ENCODE measurements at regions not wholly inside any gene's neighbourhood (a gene's known extent, or its start where the extent isn't known, plus 50 kb on each side); places are given as distances from the start of the nearest gene placed in this dataset.

DNA sequence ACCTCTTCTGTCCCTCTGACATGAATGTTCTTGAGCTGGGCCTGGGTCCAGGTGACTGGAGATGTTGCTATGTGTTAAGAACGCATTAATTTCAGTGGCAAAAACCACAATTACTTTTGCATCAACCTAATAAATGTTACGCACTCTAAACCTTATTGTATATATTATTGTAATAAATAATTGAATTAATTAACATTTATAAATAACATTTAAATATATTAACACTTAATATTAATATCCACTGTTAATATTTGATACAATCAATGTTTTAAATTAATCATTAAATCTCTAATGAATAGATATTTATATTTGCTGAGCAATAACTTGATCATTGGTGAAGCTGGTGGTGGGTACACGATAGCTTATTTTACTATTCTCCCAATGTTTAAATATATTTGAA is 97.4 kb downstream of the KCNF1 start:
- Histone ChIP-seq H3K27ac (no peak overlapping the region), H3F3A (ENCODE audit: low read depth) (no peaks in the 10 kb centered on the region), H3K79me2 (ENCODE audit: low read depth) (no peaks in the 10 kb centered on the region), H3K4me3 (no peak overlapping the region), H3K4me2 (no peak overlapping the region), H3K36me3 (no peaks in the 10 kb centered on the region), H3K9me3 (ENCODE audit: low read depth) (no peaks in the 10 kb centered on the region), H3K9ac (no peak overlapping the region), H2AFZ (replicated peaks) (no peak overlapping the region), H3K27me3 (no peaks in the 10 kb centered on the region), H4K20me1 (ENCODE audit: low read depth) (no peaks in the 10 kb centered on the region), H3K4me1 (no peaks in the 10 kb centered on the region)
- DNase-seq (ENCODE audit: low spot score): no peak
- H3K4me3 Mint-ChIP-seq: no peak overlapping the region
- H3K36me3 Mint-ChIP-seq: no peaks in the 10 kb centered on the region
- no peak overlapping the region for H3K27ac Mint-ChIP-seq
- H3K9me3 Mint-ChIP-seq: peaks cover 18% of the 10 kb centered on the region
- peaks cover 26% of the 10 kb centered on the region for H3K4me1 Mint-ChIP-seq
- peaks cover 17% of the 10 kb centered on the region for H3K27me3 Mint-ChIP-seq (ENCODE audit: insufficient read depth, low read depth)
- no peak for TF ChIP-seq EZH2phosphoT487 (IDR thresholded peaks at IDR 0.05)
- TF ChIP-seq, protein P1, sequence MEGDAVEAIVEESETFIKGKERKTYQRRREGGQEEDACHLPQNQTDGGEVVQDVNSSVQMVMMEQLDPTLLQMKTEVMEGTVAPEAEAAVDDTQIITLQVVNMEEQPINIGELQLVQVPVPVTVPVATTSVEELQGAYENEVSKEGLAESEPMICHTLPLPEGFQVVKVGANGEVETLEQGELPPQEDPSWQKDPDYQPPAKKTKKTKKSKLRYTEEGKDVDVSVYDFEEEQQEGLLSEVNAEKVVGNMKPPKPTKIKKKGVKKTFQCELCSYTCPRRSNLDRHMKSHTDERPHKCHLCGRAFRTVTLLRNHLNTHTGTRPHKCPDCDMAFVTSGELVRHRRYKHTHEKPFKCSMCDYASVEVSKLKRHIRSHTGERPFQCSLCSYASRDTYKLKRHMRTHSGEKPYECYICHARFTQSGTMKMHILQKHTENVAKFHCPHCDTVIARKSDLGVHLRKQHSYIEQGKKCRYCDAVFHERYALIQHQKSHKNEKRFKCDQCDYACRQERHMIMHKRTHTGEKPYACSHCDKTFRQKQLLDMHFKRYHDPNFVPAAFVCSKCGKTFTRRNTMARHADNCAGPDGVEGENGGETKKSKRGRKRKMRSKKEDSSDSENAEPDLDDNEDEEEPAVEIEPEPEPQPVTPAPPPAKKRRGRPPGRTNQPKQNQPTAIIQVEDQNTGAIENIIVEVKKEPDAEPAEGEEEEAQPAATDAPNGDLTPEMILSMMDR (IDR thresholded peaks at IDR 0.05): no peak
- no peak for TF ChIP-seq EZH2 (IDR thresholded peaks at IDR 0.05)

DNA sequence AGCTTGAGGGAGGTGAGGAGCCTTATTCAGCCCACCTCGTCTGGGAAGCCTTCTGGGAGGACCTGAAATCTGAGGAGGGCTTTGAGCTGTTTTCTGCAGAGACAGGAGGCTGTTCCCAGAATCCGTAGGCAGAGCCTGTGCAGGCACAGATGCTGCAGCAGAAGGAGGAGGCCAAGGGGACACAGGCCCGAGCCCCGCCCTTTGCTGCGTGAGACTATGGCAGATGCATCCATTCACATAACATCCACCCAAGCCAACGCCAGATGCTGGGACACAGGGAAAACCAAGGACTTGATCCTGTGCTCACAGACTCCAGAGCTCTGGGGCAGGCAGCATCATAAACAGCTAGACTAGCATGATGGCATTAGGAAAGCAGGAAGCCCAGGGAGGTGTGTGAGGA is 98.2 kb downstream of the KCNF1 start:
- Mint-ChIP-seq H3K4me1 (peaks cover 19% of the 10 kb centered on the region), H3K27me3 (ENCODE audit: insufficient read depth, low read depth) (peaks cover 14% of the 10 kb centered on the region), H3K36me3 (no peaks in the 10 kb centered on the region), H3K4me3 (no peak overlapping the region), H3K9me3 (peaks cover 18% of the 10 kb centered on the region), H3K27ac (peak overlapping the region; percentile 47)
- H3K27me3 ChIP-seq: no peaks in the 10 kb centered on the region
- no peak overlapping the region for H2AFZ ChIP-seq (replicated peaks)
- H3K4me1 ChIP-seq: no peaks in the 10 kb centered on the region
- H3K4me2 ChIP-seq: no peak overlapping the region
- H3K36me3 ChIP-seq: no peaks in the 10 kb centered on the region
- H3K9me3 ChIP-seq (ENCODE audit: low read depth): no peaks in the 10 kb centered on the region
- no peak overlapping the region for H3K9ac ChIP-seq
- H4K20me1 ChIP-seq (ENCODE audit: low read depth): no peaks in the 10 kb centered on the region
- H3F3A ChIP-seq (ENCODE audit: low read depth): no peaks in the 10 kb centered on the region
- H3K79me2 ChIP-seq (ENCODE audit: low read depth): no peaks in the 10 kb centered on the region
- TF ChIP-seq, protein P1 (IDR thresholded peaks at IDR 0.05): no peak
- TF ChIP-seq EZH2phosphoT487 (IDR thresholded peaks at IDR 0.05) (no peak), EZH2 (IDR thresholded peaks at IDR 0.05) (no peak)
- DNase-seq (ENCODE audit: low spot score): no peak
- no peak overlapping the region for H3K27ac ChIP-seq
- no peak overlapping the region for H3K4me3 ChIP-seq

DNA sequence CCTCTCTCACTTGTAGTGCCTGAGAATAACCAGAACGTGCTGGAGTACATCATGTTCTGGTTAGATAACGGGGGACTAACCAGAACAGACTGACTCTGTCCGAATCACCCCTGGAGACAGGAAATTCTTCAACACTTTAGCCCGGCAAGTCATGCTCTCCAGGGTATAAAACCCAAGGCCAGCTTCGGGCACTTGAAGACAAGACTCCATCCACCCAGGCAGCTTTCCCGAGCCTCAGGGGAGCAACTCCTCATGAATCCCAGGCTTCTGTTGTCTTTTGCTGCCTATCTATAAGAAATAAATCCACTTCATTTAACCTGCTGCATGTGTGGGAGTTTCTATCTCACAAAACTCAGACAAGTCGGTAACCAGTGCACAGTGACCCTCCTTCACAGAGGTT is 99.6 kb downstream of the KCNF1 start:
- no peaks in the 10 kb centered on the region for H3K9me3 ChIP-seq (ENCODE audit: low read depth)
- no peaks in the 10 kb centered on the region for H4K20me1 ChIP-seq (ENCODE audit: low read depth)
- no peak overlapping the region for H2AFZ ChIP-seq (replicated peaks)
- no peaks in the 10 kb centered on the region for H3F3A ChIP-seq (ENCODE audit: low read depth)
- Mint-ChIP-seq H3K4me1 (peaks cover 13% of the 10 kb centered on the region), H3K9me3 (peaks cover 18% of the 10 kb centered on the region), H3K4me3 (no peak overlapping the region), H3K36me3 (no peaks in the 10 kb centered on the region), H3K27ac (no peak overlapping the region), H3K27me3 (ENCODE audit: insufficient read depth, low read depth) (peaks cover 6% of the 10 kb centered on the region)
- H3K27ac ChIP-seq: no peak overlapping the region
- no peaks in the 10 kb centered on the region for H3K36me3 ChIP-seq
- H3K9ac ChIP-seq: no peak overlapping the region
- TF ChIP-seq EZH2phosphoT487 (IDR thresholded peaks at IDR 0.05): no peak
- TF ChIP-seq EZH2 (IDR thresholded peaks at IDR 0.05): no peak
- TF ChIP-seq, protein P1 (IDR thresholded peaks at IDR 0.05): no peak
- H3K4me2 ChIP-seq: no peak overlapping the region
- no peaks in the 10 kb centered on the region for H3K27me3 ChIP-seq
- H3K79me2 ChIP-seq (ENCODE audit: low read depth): no peaks in the 10 kb centered on the region
- H3K4me3 ChIP-seq: no peak overlapping the region
- H3K4me1 ChIP-seq: no peaks in the 10 kb centered on the region
- no peak for DNase-seq (ENCODE audit: low spot score)

Data from neural progenitor cell (in vitro differentiated cells).